Activated CD4-positive, alpha-beta memory T cell treated with anti-CD3 and anti-CD28 coated beads, Interleukin-2, amount 10 ng/mL, durations not matched to agents 7 days and 5 days (primary cell): ENCODE measurements at regions not wholly inside any gene's neighbourhood (a gene's known extent, or its start where the extent isn't known, plus 50 kb on each side); places are given as distances from the start of the nearest gene placed in this dataset.

Experiments
- CTCF ChIA-PET: fragments of 350-600 bp; sonication (Branson Sonifier 250); formaldehyde crosslinking; loops from one replicate; lab custom pipeline; 2021; ENCODE audit warnings: antibody characterized with exemption, inconsistent platforms; lab: Charles Lee
- POLR2A ChIA-PET: fragments of 350-600 bp; sonication (Branson Sonifier 250); formaldehyde crosslinking; loops from one replicate; lab custom pipeline; 2021; ENCODE audit warnings: antibody characterized with exemption; lab: Charles Lee
- DNase-seq: peaks from one replicate; pipeline ENCODE4 v3.0.0-alpha.2; 2020
- H3K27ac Mint-ChIP-seq: one replicate; pipeline ENCODE4 v1.8.0; 2021; ENCODE audit warnings: mild to moderate bottlenecking, mixed read lengths
- H3K27me3 Mint-ChIP-seq: one replicate; pipeline ENCODE4 v1.8.0; 2021; ENCODE audit warnings: mixed read lengths
- H3K36me3 Mint-ChIP-seq: one replicate; pipeline ENCODE4 v1.8.0; 2021; ENCODE audit warnings: low read depth, mixed read lengths
- H3K4me1 Mint-ChIP-seq: one replicate; pipeline ENCODE4 v1.8.0; 2021; ENCODE audit warnings: mixed read lengths
- H3K4me3 Mint-ChIP-seq: one replicate; pipeline ENCODE4 v1.8.0; 2021; ENCODE audit warnings: mild to moderate bottlenecking, mixed read lengths
- H3K9me3 Mint-ChIP-seq: one replicate; pipeline ENCODE4 v1.8.0; 2021; ENCODE audit warnings: mixed read lengths

- H3K27me3 Mint-ChIP-seq, result peaks cover 2% of the 10 kb centered on the region
- no peaks in the 10 kb centered on the region for H3K36me3 Mint-ChIP-seq
- H3K27ac Mint-ChIP-seq, result peak overlapping the region; percentile 58
- no peaks in the 10 kb centered on the region for H3K9me3 Mint-ChIP-seq
- H3K4me3 Mint-ChIP-seq, result no peak overlapping the region
- POLR2A ChIA-PET, result no interaction called here
- H3K4me1 Mint-ChIP-seq, result peaks cover 15% of the 10 kb centered on the region
- DNase-seq, result no peak
- CTCF ChIA-PET, result no interaction called here
These were observed 722.6 kb downstream of the GATA3 start for GRCh38 chr10:8776926-8777622.

GRCh38 chr10:8778713-8779112 lies 724.2 kb downstream of the GATA3 start:
- peaks cover 15% of the 10 kb centered on the region for H3K4me1 Mint-ChIP-seq
- H3K27ac Mint-ChIP-seq, result no peak overlapping the region
- no peaks in the 10 kb centered on the region for H3K36me3 Mint-ChIP-seq
- POLR2A ChIA-PET, result no interaction called here
- CTCF ChIA-PET, result no interaction called here
- H3K9me3 Mint-ChIP-seq, result no peaks in the 10 kb centered on the region
- peaks cover 2% of the 10 kb centered on the region for H3K27me3 Mint-ChIP-seq
- DNase-seq, result no peak
- H3K4me3 Mint-ChIP-seq, result no peak overlapping the region

DNA sequence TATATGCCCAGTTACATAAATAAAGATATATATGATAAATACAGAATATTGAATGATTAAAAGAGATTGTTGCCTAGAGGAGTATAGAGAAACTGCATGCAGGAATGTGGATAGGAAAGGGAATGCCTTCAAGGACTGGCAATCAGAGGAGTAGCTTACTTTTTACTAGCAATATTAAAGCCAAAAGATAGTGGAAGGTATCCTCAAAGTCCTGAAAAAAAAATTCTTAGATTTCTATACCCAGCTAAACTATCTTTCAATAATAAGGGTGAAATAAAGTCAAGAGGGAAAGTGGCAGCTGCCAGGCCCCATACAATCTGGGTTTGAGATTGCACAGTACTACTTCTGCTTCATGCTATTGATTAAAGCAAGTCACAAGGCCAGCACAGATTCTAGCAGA lies 733.2 kb downstream of the GATA3 start:
- H3K27me3 Mint-ChIP-seq, result peaks cover 2% of the 10 kb centered on the region
- no peak overlapping the region for H3K27ac Mint-ChIP-seq
- H3K9me3 Mint-ChIP-seq, result peaks cover 17% of the 10 kb centered on the region
- no peak for DNase-seq
- no peaks in the 10 kb centered on the region for H3K4me1 Mint-ChIP-seq
- no peaks in the 10 kb centered on the region for H3K36me3 Mint-ChIP-seq
- POLR2A ChIA-PET, result no interaction called here
- no peak overlapping the region for H3K4me3 Mint-ChIP-seq
- CTCF ChIA-PET, result no interaction called here

DNA sequence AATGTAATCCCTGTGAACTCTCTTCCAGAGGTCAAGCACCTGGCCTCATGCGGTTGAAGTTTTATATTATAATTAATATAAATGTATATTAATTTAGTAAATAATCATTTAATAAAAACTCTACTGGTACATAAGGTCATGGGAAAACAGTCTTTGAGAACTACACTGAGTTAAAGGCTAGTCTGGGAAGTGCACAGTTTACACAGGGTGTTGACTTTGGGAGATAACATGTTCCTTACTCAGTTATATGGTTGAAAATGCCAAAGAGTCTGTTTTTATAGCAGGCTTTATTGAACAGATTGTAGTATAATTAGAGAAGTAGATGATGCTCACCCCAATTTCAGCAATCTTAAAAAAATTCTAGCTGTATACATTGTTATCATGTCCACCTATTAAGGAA lies 735.9 kb downstream of the GATA3 start:
- H3K27me3 Mint-ChIP-seq, result no peaks in the 10 kb centered on the region
- POLR2A ChIA-PET, result no interaction called here

DNA sequence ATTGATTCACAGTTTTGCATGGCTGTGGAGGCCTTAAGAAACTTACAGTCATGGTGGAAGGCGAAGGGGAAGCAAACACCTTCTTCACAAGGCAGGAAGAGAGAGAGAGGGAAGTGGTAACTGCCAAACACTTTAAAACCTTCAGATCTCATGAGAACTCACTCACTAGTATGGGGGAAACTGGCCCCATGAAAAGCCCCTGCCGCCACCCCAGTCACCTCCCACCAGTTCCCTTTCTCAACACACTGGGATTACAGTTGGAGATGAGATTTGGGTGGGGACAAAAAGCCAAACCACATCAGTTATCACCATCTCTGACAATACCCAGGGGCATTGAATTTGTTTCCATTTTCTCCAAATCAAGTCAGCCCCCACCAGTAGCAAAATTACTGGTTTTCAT lies 740.4 kb downstream of the GATA3 start:
- no peaks in the 10 kb centered on the region for H3K36me3 Mint-ChIP-seq
- DNase-seq, result no peak
- H3K4me1 Mint-ChIP-seq, result peaks cover 1% of the 10 kb centered on the region
- no peaks in the 10 kb centered on the region for H3K9me3 Mint-ChIP-seq
- ChIA-PET POLR2A (no interaction called here), CTCF (no interaction called here)
- H3K27me3 Mint-ChIP-seq, result no peaks in the 10 kb centered on the region
- H3K27ac Mint-ChIP-seq, result no peak overlapping the region
- H3K4me3 Mint-ChIP-seq, result no peak overlapping the region

More for the DNA sequence above, 735.9 kb downstream of the GATA3 start:
- DNase-seq, result no peak
- Mint-ChIP-seq H3K4me1 (peaks cover 1% of the 10 kb centered on the region), H3K4me3 (no peak overlapping the region), H3K27ac (no peak overlapping the region), H3K36me3 (no peaks in the 10 kb centered on the region), H3K9me3 (peaks cover 17% of the 10 kb centered on the region)
- CTCF ChIA-PET, result no interaction called here

DNA sequence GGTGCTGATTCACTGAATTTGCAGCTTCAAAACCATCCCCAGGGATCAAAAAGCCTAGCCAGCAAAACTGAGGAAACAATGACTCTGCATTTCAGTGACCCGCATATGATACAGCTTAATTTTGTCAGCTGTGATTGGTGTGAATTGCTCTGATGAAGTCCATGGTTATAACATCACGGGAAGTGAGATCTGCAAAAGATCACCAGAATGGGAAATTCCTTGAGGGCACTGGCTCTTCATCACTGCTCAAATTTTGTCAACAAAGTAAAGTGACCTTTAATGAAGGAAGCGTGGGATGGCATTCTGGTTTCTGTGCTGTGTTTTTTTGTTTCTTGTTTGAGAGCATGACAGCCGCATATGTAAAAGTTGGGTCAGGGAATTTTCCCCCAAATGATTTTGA lies 745.9 kb downstream of the GATA3 start:
- peaks cover 1% of the 10 kb centered on the region for H3K9me3 Mint-ChIP-seq
- no peak overlapping the region for H3K27ac Mint-ChIP-seq
- no peaks in the 10 kb centered on the region for H3K36me3 Mint-ChIP-seq
- H3K4me1 Mint-ChIP-seq, result no peaks in the 10 kb centered on the region
- H3K27me3 Mint-ChIP-seq, result no peaks in the 10 kb centered on the region
- CTCF ChIA-PET, result no interaction called here
- H3K4me3 Mint-ChIP-seq, result no peak overlapping the region
- DNase-seq, result no peak
- POLR2A ChIA-PET, result no interaction called here

DNA sequence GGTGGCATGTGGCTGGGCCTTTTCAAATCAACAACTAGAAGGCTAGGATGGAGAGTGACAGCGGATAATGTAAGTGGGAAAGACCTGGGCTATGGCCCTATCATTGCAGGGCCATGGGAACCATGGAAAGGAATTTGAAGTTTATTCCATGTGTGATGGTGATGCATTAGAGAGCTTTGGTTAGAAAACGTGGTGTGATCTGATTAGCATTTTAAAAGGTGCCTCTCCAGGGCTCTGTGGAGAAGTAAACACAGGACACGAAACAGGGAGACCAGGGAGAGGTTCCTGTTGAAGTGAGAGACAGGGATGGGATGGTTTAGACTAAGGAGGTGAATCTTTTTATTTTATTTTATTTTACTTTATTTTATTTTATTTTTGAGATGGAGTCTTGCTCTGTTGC lies 749.5 kb downstream of the GATA3 start:
- DNase-seq, result no peak
- Mint-ChIP-seq H3K36me3 (no peaks in the 10 kb centered on the region), H3K4me1 (no peaks in the 10 kb centered on the region), H3K4me3 (no peak overlapping the region), H3K9me3 (peaks cover 11% of the 10 kb centered on the region), H3K27ac (no peak overlapping the region), H3K27me3 (no peaks in the 10 kb centered on the region)
- ChIA-PET CTCF (no interaction called here), POLR2A (no interaction called here)

- Mint-ChIP-seq H3K4me3 (no peak overlapping the region), H3K36me3 (no peaks in the 10 kb centered on the region), H3K4me1 (no peaks in the 10 kb centered on the region), H3K27ac (no peak overlapping the region), H3K9me3 (peaks cover 7% of the 10 kb centered on the region), H3K27me3 (no peaks in the 10 kb centered on the region)
- ChIA-PET CTCF (no interaction called here), POLR2A (no interaction called here)
- no peak for DNase-seq
These were observed 756.2 kb downstream of the GATA3 start for GRCh38 chr10:8810677-8811076.

DNA sequence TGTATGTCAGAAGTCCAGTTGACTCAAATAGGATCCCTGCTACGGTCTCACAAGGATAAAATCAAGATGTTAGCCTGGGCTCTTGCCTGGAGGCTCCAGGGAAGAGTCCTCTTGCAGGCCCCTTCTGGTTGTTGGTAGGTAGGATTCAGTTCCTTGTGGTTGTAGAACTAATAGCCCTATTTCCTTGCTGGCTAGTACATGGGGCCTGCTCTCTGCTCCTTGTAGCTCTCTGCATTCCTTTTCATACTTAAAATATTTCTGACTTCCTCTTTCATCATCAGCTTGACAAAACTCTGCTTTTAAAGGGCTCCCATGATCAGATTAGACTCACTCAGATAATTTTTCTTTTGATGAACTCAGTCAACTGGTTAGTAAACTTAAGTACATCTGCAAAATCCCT lies 756.7 kb downstream of the GATA3 start:
- Mint-ChIP-seq H3K4me1 (no peaks in the 10 kb centered on the region), H3K36me3 (no peaks in the 10 kb centered on the region), H3K27ac (no peak overlapping the region), H3K27me3 (no peaks in the 10 kb centered on the region), H3K4me3 (no peak overlapping the region), H3K9me3 (peaks cover 5% of the 10 kb centered on the region)
- ChIA-PET POLR2A (no interaction called here), CTCF (no interaction called here)
- DNase-seq, result no peak

GRCh38 chr10:8815969-8816368 lies 761.5 kb downstream of the GATA3 start:
- Mint-ChIP-seq H3K27me3 (no peaks in the 10 kb centered on the region), H3K4me3 (no peak overlapping the region), H3K9me3 (no peaks in the 10 kb centered on the region), H3K4me1 (no peaks in the 10 kb centered on the region), H3K27ac (no peak overlapping the region), H3K36me3 (no peaks in the 10 kb centered on the region)
- CTCF ChIA-PET, result no interaction called here
- no peak for DNase-seq
- POLR2A ChIA-PET, result no interaction called here

GRCh38 chr10:8817299-8817698 lies 762.8 kb downstream of the GATA3 start:
- no peak for DNase-seq
- CTCF ChIA-PET, result no interaction called here
- no peaks in the 10 kb centered on the region for H3K4me1 Mint-ChIP-seq
- POLR2A ChIA-PET, result no interaction called here
- H3K9me3 Mint-ChIP-seq, result no peaks in the 10 kb centered on the region
- H3K27ac Mint-ChIP-seq, result no peak overlapping the region
- H3K36me3 Mint-ChIP-seq, result no peaks in the 10 kb centered on the region
- no peaks in the 10 kb centered on the region for H3K27me3 Mint-ChIP-seq
- H3K4me3 Mint-ChIP-seq, result no peak overlapping the region

DNA sequence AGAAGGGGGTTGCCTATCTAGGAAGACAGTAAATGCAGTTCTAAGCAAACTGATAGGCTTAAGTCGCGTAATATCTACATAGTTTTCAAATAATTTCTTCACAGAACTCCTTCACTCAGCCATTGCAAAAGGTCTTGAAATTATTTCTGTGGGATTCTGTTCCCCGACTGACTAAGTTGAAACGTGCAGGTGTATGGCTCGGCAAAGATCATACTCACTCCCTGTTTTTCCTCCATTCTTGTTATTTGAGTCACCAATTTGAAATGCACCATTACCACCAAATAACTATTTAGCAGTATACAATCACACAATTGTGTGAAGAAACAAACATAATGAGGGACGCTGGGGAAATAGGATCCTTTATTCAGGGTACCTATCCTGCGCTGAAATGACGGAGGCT lies 771.1 kb downstream of the GATA3 start:
- DNase-seq, result no peak
- Mint-ChIP-seq H3K36me3 (no peaks in the 10 kb centered on the region), H3K27me3 (peaks cover 3% of the 10 kb centered on the region), H3K4me1 (peaks cover 3% of the 10 kb centered on the region), H3K9me3 (no peaks in the 10 kb centered on the region), H3K4me3 (no peak overlapping the region), H3K27ac (no peak overlapping the region)
- ChIA-PET POLR2A (no interaction called here), CTCF (no interaction called here)

DNA sequence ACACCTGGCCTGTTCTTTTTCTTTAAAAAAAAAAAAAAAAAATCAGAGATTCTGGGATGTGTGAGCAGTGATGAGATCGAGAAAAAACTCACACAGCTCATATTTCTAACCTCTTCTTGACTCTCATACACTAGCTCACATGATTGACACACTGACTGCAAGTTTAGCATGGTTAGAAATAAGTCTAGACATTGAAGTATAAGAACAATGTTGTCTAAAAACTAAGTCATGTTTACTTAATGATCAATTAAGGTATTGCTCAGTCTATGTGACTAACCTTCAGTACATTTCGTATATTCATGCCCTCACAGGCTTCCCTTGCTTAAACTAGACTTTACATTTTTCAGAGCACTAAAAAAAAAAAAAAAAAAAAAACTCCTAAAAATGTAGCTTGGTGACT lies 775.1 kb downstream of the GATA3 start:
- H3K36me3 Mint-ChIP-seq, result no peaks in the 10 kb centered on the region
- H3K27me3 Mint-ChIP-seq, result no peaks in the 10 kb centered on the region
- no peaks in the 10 kb centered on the region for H3K9me3 Mint-ChIP-seq
- POLR2A ChIA-PET, result no interaction called here
- peaks cover 4% of the 10 kb centered on the region for H3K4me1 Mint-ChIP-seq
- DNase-seq, result no peak
- H3K27ac Mint-ChIP-seq, result no peak overlapping the region
- CTCF ChIA-PET, result no interaction called here
- H3K4me3 Mint-ChIP-seq, result no peak overlapping the region

DNA sequence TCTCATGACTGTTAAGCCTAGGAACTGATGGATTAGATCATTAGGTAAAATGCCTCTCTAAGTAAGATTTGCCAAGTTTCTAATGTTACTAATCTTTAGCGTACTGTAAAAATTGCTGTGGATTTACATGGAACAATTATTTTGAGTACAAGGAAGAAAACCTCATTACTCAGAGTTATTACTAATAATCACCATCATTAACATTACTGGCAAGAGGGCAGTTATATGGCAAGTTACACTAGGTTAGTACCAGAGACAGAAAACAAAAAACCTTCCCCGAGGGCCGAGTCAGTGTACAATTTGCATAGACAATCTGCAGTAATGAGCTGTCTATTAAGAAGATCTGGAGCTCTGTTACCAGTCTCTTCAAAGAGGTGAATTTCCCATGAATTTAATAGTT lies 775.6 kb downstream of the GATA3 start:
- no peaks in the 10 kb centered on the region for H3K36me3 Mint-ChIP-seq
- CTCF ChIA-PET, result no interaction called here
- no peak overlapping the region for H3K4me3 Mint-ChIP-seq
- H3K4me1 Mint-ChIP-seq, result peaks cover 4% of the 10 kb centered on the region
- no peaks in the 10 kb centered on the region for H3K27me3 Mint-ChIP-seq
- H3K27ac Mint-ChIP-seq, result no peak overlapping the region
- POLR2A ChIA-PET, result no interaction called here
- H3K9me3 Mint-ChIP-seq, result peaks cover 1% of the 10 kb centered on the region
- no peak for DNase-seq
